Lower lobe of right lung (tissue), 2 donors: ENCODE measurements at regions not wholly inside any gene's neighbourhood (a gene's known extent, or its start where the extent isn't known, plus 50 kb on each side); places are given as distances from the start of the nearest gene placed in this dataset.

ENCODE experiments used
- ATAC-seq, 2 donors: fragments of 200-7000 bp; cut with Tn5 transposase; one replicate each; pipeline ENCODE4 v1.9.1; 2020 to 2022; ENCODE audit warnings: mild to moderate bottlenecking in 2 of 2, moderate library complexity in 2 of 2
- DNase-seq: peaks from one replicate; pipeline ENCODE4 v3.0.0-alpha.2; 2020
- H3K27ac ChIP-seq: fragments of 200-600 bp; one replicate; pipeline ENCODE4 v1.8.0; 2022
- H3K27me3 ChIP-seq: fragments of 200-600 bp; one replicate; pipeline ENCODE4 v1.8.0; 2022; ENCODE audit warnings: low read depth
- H3K36me3 ChIP-seq: fragments of 200-600 bp; one replicate; pipeline ENCODE4 v1.8.0; 2022; ENCODE audit warnings: mild to moderate bottlenecking
- H3K4me1 ChIP-seq: fragments of 200-600 bp; one replicate; pipeline ENCODE4 v1.8.0; 2022
- H3K4me3 ChIP-seq: fragments of 200-600 bp; one replicate; pipeline ENCODE4 v1.8.0; 2022; ENCODE audit warnings: mild to moderate bottlenecking
- H3K9me3 ChIP-seq: fragments of 200-600 bp; one replicate; pipeline ENCODE4 v1.8.0; 2022
- intact Hi-C: fragments of 100-400 bp; cut with DNase I; formaldehyde crosslinking; loops from one replicate; pipeline ENCODE4 v1.11.0; 2022
- TF ChIP-seq, protein P1 (sequence below): fragments of 200-600 bp; IDR thresholded peaks from one replicate; pipeline ENCODE4 v1.8.0; 2022; ENCODE audit warnings: antibody characterized with exemption, mild to moderate bottlenecking
- donor health status: DM: no; HTN: yes; CAD: no; lungs with severe emphysema.

DNA sequence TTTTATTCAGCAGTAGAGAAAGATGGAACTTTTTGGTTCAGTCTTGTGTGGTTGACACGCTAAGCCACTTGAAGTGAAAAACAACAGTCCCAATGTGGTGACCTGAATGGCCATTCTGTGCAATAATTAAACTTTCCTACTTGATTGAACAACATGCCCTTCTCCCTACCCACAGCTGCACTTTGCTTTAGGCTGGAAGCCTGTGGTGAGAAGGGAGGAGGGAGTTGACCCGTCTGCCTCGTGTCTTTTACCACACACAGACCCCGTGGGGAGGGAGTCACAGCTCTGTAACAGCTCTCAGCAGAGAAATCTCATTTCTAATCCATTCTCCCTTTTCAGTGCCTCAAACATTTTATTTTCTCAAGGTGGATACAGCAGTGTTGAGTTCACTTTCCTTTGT lies 138.2 kb upstream of the PKDCC start:
- H3K27me3 ChIP-seq: no peaks in the 10 kb centered on the region
- no peaks in the 10 kb centered on the region for H3K36me3 ChIP-seq
- H3K4me3 ChIP-seq: no peak overlapping the region
- H3K27ac ChIP-seq: no peak overlapping the region
- no peaks in the 10 kb centered on the region for H3K4me1 ChIP-seq
- TF ChIP-seq, protein P1, sequence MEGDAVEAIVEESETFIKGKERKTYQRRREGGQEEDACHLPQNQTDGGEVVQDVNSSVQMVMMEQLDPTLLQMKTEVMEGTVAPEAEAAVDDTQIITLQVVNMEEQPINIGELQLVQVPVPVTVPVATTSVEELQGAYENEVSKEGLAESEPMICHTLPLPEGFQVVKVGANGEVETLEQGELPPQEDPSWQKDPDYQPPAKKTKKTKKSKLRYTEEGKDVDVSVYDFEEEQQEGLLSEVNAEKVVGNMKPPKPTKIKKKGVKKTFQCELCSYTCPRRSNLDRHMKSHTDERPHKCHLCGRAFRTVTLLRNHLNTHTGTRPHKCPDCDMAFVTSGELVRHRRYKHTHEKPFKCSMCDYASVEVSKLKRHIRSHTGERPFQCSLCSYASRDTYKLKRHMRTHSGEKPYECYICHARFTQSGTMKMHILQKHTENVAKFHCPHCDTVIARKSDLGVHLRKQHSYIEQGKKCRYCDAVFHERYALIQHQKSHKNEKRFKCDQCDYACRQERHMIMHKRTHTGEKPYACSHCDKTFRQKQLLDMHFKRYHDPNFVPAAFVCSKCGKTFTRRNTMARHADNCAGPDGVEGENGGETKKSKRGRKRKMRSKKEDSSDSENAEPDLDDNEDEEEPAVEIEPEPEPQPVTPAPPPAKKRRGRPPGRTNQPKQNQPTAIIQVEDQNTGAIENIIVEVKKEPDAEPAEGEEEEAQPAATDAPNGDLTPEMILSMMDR: no peak
- ATAC-seq: no peak
- intact Hi-C loops: no loop called here
- no peak for DNase-seq
- no peaks in the 10 kb centered on the region for H3K9me3 ChIP-seq

DNA sequence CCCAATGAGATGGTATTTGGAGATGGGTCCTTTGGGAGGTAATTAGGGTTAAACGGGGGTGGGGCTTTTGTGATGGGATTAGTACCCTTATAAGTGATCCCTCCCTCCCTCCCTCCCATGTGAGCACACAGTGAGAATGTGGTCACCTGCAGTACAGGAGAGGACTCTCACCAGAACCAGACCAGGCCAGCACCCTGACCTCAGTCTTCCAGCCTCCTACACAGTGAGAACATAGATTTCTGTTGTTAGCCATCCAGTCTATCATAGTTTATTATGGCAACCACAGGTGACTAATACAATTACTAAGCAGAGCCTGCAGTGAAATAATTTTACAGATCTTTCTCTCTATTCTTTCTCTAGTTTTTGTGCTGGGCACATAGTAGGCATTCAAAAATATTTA lies 137.7 kb upstream of the PKDCC start:
- Histone ChIP-seq H3K27me3 (no peaks in the 10 kb centered on the region), H3K27ac (no peak overlapping the region), H3K36me3 (no peaks in the 10 kb centered on the region), H3K4me1 (no peaks in the 10 kb centered on the region), H3K9me3 (no peaks in the 10 kb centered on the region), H3K4me3 (no peak overlapping the region)
- TF ChIP-seq, protein P1: no peak
- ATAC-seq: no peak
- intact Hi-C loops: no loop called here
- DNase-seq: no peak

DNA sequence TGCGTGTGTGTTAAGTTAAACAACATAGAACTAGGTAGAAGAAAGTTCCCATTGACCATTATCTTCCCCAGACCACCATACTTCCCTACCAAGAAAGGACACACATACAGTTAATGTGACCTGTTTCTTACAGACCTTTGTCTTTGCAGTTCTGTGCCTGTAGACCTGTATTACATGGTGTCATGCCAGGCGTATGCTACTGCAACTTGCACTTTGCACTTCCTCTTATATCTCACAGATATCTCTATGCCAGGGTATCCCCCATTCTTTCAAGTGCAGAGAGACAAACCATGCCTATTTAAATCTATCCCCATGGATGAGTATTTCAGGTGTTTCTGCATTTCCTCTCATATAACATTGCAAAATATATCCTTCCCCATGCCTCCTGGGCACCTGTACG lies 136.8 kb upstream of the PKDCC start:
- Histone ChIP-seq H3K36me3 (no peaks in the 10 kb centered on the region), H3K27me3 (no peaks in the 10 kb centered on the region), H3K9me3 (no peaks in the 10 kb centered on the region), H3K4me3 (no peak overlapping the region), H3K27ac (no peak overlapping the region), H3K4me1 (no peaks in the 10 kb centered on the region)
- ATAC-seq (no peak), DNase-seq (no peak)
- TF ChIP-seq, protein P1: no peak
- intact Hi-C loops: no loop called here

DNA sequence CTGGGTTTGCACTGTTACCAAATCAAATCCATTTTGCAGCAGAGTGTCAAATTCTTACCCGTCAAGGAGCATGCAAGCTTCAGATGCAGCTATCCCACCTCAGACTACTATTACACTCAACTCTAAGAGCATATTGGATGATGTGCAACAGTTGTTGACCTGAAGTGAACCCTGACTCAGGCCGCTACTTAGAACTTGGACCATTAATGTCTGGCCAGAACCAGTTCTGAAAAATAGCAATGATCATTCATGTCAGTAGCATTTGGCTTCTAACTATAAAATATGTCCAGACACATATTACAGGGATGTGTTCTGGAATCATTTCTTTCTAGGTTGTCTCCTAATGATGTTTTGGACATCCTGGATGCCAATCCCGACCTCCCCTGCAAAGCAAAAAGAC lies 135.5 kb upstream of the PKDCC start:
- no peak overlapping the region for H3K27ac ChIP-seq

DNA sequence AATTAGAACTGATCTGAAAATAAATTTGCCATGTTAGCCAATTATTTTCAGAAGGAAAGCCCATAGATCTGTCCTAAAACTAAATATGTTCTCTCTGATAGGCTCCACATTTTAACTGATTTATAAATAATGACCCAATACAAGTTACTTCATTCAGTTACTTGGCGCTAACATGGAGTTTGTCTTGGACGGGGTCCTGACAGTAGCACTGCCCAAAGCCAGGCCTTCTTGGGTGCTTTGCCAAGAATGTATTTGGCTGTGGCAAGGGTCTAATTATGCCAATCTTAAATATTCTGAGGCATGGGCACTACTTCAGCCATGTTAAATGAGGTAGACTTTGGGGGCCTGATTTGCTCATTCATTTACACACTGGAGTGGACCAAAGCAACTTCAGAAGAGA lies 135.0 kb upstream of the PKDCC start:
- no peaks in the 10 kb centered on the region for H3K36me3 ChIP-seq
- no peak overlapping the region for H3K4me3 ChIP-seq
- H3K27ac ChIP-seq: no peak overlapping the region
- TF ChIP-seq, protein P1: no peak
- intact Hi-C loops: no loop called here
- no peaks in the 10 kb centered on the region for H3K4me1 ChIP-seq
- H3K27me3 ChIP-seq: no peaks in the 10 kb centered on the region
- ATAC-seq (no peak), DNase-seq (no peak)
- H3K9me3 ChIP-seq: no peaks in the 10 kb centered on the region

More for the DNA sequence above, 135.5 kb upstream of the PKDCC start:
- ATAC-seq (no peak), DNase-seq (no peak)
- H3K36me3 ChIP-seq: no peaks in the 10 kb centered on the region
- TF ChIP-seq, protein P1: no peak
- no peaks in the 10 kb centered on the region for H3K9me3 ChIP-seq
- H3K27me3 ChIP-seq: no peaks in the 10 kb centered on the region
- intact Hi-C loops: no loop called here
- no peaks in the 10 kb centered on the region for H3K4me1 ChIP-seq
- H3K4me3 ChIP-seq: no peak overlapping the region

DNA sequence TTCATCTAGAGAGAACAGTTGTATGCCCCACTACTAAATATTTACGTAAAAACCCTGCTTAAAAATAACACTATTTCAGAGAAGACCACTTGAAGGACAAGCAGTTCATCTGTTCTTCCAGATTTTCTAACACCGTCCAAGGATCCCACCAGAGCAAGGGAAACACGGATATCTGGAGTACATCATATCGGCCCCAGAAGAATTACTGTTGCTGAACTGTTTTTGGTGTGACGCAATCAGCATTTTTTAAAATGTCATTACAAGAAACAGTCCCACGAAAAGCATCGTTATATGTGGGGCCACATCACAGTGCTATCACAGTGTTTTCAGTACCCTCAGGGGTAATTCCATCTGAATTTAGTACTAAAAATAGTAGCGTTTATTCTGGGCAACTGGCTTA lies 134.5 kb upstream of the PKDCC start:
- Histone ChIP-seq H3K27me3 (no peaks in the 10 kb centered on the region), H3K9me3 (no peaks in the 10 kb centered on the region), H3K4me3 (no peak overlapping the region), H3K27ac (no peak overlapping the region), H3K4me1 (no peaks in the 10 kb centered on the region), H3K36me3 (no peaks in the 10 kb centered on the region)
- no peak for ATAC-seq
- DNase-seq: no peak
- intact Hi-C loops: no loop called here
- TF ChIP-seq, protein P1: no peak
